VCaP (cell line): ENCODE measurements at regions not wholly inside any gene's neighbourhood (a gene's known extent, or its start where the extent isn't known, plus 50 kb on each side); places are given as distances from the start of the nearest gene placed in this dataset.

Source experiments
- H3K27ac ChIP-seq: fragments of 450-650 bp; 2 replicates; pipeline ENCODE4 v1.5.1; 2017
- CTCF ChIP-seq: fragments of 450-650 bp; conservative IDR thresholded peaks from 2 replicates; pipeline ENCODE4 v1.5.1; 2017; ENCODE audit warnings: mild to moderate bottlenecking, moderate library complexity

GRCh38 chr1:200473698-200474371, 64.0 kb upstream of the ZNF281 start:
- no peak for TF ChIP-seq CTCF
- peak overlapping the region; percentile 73 for H3K27ac ChIP-seq

GRCh38 chr1:200471739-200472138, 61.9 kb upstream of the ZNF281 start:
- TF ChIP-seq CTCF, result no peak
- H3K27ac ChIP-seq, result peak overlapping the region; percentile 73

GRCh38 chr1:200468264-200469001, 58.6 kb upstream of the ZNF281 start:
- TF ChIP-seq CTCF, result no peak
- H3K27ac ChIP-seq, result peak overlapping the region; percentile 25

- no peak overlapping the region for H3K27ac ChIP-seq
- TF ChIP-seq CTCF, result no peak
These were observed 55.1 kb upstream of the ZNF281 start for GRCh38 chr1:200464784-200465400.
